Thoracic aorta (tissue), 2 donors: ENCODE measurements at regions not wholly inside any gene's neighbourhood (a gene's known extent, or its start where the extent isn't known, plus 50 kb on each side); places are given as distances from the start of the nearest gene placed in this dataset.

Source experiments
- ATAC-seq: fragments of 150-250 bp; one replicate; pipeline ENCODE4 v1.8.0; 2017; ENCODE audit warnings: low read depth; ENCODE audit not compliant: insufficient number of reproducible peaks, low FRiP score
- DNase-seq: peaks from one replicate; pipeline ENCODE4 v3.0.0-alpha.2; 2020; ENCODE audit warnings: low spot score
- H3K27ac ChIP-seq, 2 donors: fragments of 200-600 bp; sonication (generic); 1 replicate in 1 of 2; 2 replicates in 1 of 2; pipeline ENCODE4 v1.5.1; 2016; ENCODE audit warnings: mild to moderate bottlenecking in 2 of 2, moderate library complexity in 2 of 2
- H3K27me3 ChIP-seq: fragments of 200-600 bp; sonication (generic); replicated peaks from 2 replicates; pipeline ENCODE4 v1.6.0; 2016; ENCODE audit warnings: mild to moderate bottlenecking; ENCODE audit not compliant: insufficient read depth
- H3K36me3 ChIP-seq: fragments of 200-600 bp; sonication (generic); one replicate; pipeline ENCODE4 v1.5.1; 2016
- H3K4me1 ChIP-seq, 2 donors: fragments of 200-600 bp; sonication (generic); 1 replicate in 1 of 2; 2 replicates in 1 of 2; pipeline versions ENCODE4 v1.5.1 to v1.6.0; 2016; ENCODE audit warnings: low read depth in 2 of 2, mild to moderate bottlenecking in 1 of 2; ENCODE audit not compliant: control insufficient read depth in 1 of 2
- H3K4me3 ChIP-seq: fragments of 200-600 bp; sonication (generic); 2 replicates; pipeline ENCODE4 v1.5.1; 2016; ENCODE audit warnings: mild to moderate bottlenecking
- H3K9me3 ChIP-seq: fragments of 200-600 bp; sonication (generic); 2 replicates; pipeline ENCODE4 v1.5.1; 2016
- TF ChIP-seq, protein P1 (sequence below): fragments of 200-600 bp; sonication (generic); IDR thresholded peaks from one replicate; pipeline ENCODE4 v1.5.1; 2019; ENCODE audit warnings: antibody characterized with exemption

DNA sequence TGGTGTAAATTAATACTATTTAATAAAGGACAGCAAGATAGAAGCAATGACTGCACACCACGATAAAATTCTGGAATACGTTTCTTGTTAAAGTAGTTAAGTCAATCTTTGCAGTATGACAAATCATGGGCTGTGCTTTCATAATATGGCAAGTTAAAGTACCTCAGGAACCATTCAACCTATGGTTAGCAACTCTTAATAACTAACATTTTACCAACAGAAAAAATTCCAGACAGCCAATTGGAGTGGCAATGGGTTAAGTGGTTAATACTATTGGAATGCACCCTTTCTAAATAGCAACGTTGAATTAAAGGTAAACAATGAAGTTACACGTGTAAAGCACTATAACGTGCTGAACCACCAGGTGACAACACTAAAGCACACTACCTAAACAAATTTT, 72.4 kb upstream of the ZCCHC13 start:
- no peaks in the 10 kb centered on the region for H3K27me3 ChIP-seq
- TF ChIP-seq, protein P1, sequence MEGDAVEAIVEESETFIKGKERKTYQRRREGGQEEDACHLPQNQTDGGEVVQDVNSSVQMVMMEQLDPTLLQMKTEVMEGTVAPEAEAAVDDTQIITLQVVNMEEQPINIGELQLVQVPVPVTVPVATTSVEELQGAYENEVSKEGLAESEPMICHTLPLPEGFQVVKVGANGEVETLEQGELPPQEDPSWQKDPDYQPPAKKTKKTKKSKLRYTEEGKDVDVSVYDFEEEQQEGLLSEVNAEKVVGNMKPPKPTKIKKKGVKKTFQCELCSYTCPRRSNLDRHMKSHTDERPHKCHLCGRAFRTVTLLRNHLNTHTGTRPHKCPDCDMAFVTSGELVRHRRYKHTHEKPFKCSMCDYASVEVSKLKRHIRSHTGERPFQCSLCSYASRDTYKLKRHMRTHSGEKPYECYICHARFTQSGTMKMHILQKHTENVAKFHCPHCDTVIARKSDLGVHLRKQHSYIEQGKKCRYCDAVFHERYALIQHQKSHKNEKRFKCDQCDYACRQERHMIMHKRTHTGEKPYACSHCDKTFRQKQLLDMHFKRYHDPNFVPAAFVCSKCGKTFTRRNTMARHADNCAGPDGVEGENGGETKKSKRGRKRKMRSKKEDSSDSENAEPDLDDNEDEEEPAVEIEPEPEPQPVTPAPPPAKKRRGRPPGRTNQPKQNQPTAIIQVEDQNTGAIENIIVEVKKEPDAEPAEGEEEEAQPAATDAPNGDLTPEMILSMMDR, result no peak
- DNase-seq (no peak), ATAC-seq (no peak)
- H3K4me3 ChIP-seq, result no peak overlapping the region
- no peaks in the 10 kb centered on the region for H3K36me3 ChIP-seq
- H3K4me1 ChIP-seq, result no peaks in the 10 kb centered on the region
- H3K9me3 ChIP-seq, result no peaks in the 10 kb centered on the region
- no peak overlapping the region for H3K27ac ChIP-seq

DNA sequence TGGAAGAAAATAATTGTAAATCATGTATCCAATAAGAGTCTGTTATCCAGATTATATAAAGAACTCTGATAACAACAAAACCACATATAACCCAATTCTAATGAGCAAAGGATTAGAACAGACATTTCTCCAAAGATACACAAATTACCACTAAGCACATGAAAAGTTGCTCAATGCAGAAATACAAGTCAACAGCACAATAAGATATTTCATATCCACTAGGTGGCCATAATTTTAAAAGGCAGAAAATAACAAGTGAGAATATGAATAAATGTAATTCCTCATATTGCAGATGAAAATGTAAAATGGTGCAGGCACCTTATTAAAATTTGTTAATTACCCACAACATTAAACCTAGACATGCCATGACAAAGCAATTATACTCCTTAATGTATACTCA, 73.9 kb upstream of the ZCCHC13 start:
- no peak for ATAC-seq
- H3K27me3 ChIP-seq, result no peaks in the 10 kb centered on the region
- no peaks in the 10 kb centered on the region for H3K4me1 ChIP-seq
- no peak for DNase-seq
- H3K9me3 ChIP-seq, result no peaks in the 10 kb centered on the region
- H3K36me3 ChIP-seq, result no peaks in the 10 kb centered on the region
- no peak overlapping the region for H3K4me3 ChIP-seq
- TF ChIP-seq, protein P1, result no peak
- no peak overlapping the region for H3K27ac ChIP-seq

DNA sequence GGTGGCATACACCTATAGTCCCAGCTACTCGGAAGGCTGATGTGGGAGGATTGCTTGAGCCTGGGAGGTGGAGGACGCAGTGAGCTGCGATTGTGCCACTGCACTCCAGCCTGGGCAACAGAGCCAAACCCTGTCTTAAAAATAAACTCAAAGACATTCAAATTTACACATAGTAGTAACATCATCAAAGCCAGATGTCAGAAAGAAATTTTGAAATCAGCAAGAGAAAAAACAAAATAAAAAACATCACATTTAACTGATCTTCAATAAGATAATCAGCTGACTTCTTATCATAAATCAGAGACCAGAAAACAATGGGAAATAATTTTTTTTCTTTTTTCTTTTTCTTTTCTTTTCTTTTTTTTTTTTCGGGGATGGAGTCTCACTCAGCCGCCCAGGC, 78.9 kb upstream of the ZCCHC13 start:
- Histone ChIP-seq H3K27ac (no peak overlapping the region), H3K9me3 (no peaks in the 10 kb centered on the region), H3K4me1 (no peaks in the 10 kb centered on the region), H3K4me3 (no peak overlapping the region), H3K27me3 (no peaks in the 10 kb centered on the region), H3K36me3 (no peaks in the 10 kb centered on the region)
- TF ChIP-seq, protein P1, result no peak
- no peak for ATAC-seq
- no peak for DNase-seq

DNA sequence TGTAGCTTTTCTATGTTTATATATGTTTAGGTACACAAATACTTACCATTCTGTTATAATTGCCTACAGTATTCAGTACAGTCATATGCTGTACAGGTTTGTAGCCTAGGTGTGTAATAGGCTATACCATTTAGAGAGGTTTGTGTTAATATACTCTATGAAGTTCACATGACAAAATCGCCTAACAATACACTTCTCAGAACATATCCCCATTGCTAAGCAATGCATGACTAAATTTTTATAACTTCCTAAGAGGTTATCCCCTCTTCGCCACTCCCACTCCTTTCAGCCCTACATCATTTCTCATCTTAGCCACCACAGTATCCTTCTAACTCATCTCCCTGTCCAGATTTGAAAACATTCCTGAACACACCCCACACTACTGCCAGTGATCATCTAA, 83.7 kb upstream of the ZCCHC13 start:
- ATAC-seq (no peak), DNase-seq (no peak)
- H3K27ac ChIP-seq, result no peak overlapping the region
- no peaks in the 10 kb centered on the region for H3K9me3 ChIP-seq
- no peaks in the 10 kb centered on the region for H3K36me3 ChIP-seq
- no peak overlapping the region for H3K4me3 ChIP-seq
- H3K27me3 ChIP-seq, result no peaks in the 10 kb centered on the region
- no peaks in the 10 kb centered on the region for H3K4me1 ChIP-seq
- TF ChIP-seq, protein P1, result no peak

DNA sequence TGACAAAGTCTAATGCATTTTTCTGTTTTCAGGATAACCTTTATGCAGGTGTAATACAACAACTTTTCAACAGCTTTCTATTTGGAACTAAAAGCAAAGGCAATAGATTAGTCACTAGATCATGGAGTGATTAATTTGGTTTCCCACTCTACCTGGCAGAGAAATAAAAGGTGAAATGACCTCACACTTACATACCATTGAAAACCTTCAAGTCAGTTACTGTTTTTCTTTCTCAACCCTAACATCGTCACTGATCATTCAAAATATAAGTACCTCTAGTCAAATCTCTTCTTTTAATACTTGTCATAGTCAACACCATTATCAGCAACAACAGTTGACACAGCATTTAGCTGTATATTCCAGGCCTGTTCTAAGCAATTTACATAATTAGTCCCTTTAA, 85.1 kb upstream of the ZCCHC13 start:
- Histone ChIP-seq H3K27me3 (no peaks in the 10 kb centered on the region), H3K4me3 (no peak overlapping the region), H3K4me1 (no peaks in the 10 kb centered on the region), H3K36me3 (peaks cover 3% of the 10 kb centered on the region), H3K27ac (no peak overlapping the region), H3K9me3 (no peaks in the 10 kb centered on the region)
- TF ChIP-seq, protein P1, result no peak
- DNase-seq (no peak), ATAC-seq (no peak)
